Activated CD8-positive, alpha-beta T cell treated with anti-CD3 and anti-CD28 coated beads for 36 hours (primary cell): ENCODE measurements at regions not wholly inside any gene's neighbourhood (a gene's known extent, or its start where the extent isn't known, plus 50 kb on each side); places are given as distances from the start of the nearest gene placed in this dataset.
A peak's percentile ranks its signal among the peaks of the same experiment; 100 is the strongest.

ENCODE experiments used
- ATAC-seq: fragments of 200-7000 bp; cut with Tn5 transposase; one replicate; pipeline ENCODE4 v1.10.0; 2021; ENCODE audit warnings: mild to moderate bottlenecking, moderate library complexity
- CTCF ChIA-PET: fragments of 350-600 bp; sonication (Branson Sonifier 250); formaldehyde crosslinking; loops from one replicate; lab custom pipeline; 2021; ENCODE audit warnings: antibody characterized with exemption; lab: Charles Lee
- POLR2A ChIA-PET: fragments of 350-600 bp; sonication (Branson Sonifier 250); formaldehyde crosslinking; loops from one replicate; lab custom pipeline; 2021; ENCODE audit warnings: antibody characterized with exemption; lab: Charles Lee
- DNase-seq: peaks from one replicate; pipeline ENCODE4 v3.0.0-alpha.2; 2020
- H3K27ac Mint-ChIP-seq: one replicate; pipeline ENCODE4 v1.8.0; 2021; ENCODE audit warnings: mild to moderate bottlenecking, mixed read lengths
- H3K27me3 Mint-ChIP-seq: one replicate; pipeline ENCODE4 v1.8.0; 2021; ENCODE audit warnings: mixed read lengths
- H3K36me3 Mint-ChIP-seq: one replicate; pipeline ENCODE4 v1.8.0; 2021; ENCODE audit warnings: low read depth, mixed read lengths
- H3K4me1 Mint-ChIP-seq: one replicate; pipeline ENCODE4 v1.8.0; 2021; ENCODE audit warnings: low read depth, mixed read lengths
- H3K4me3 Mint-ChIP-seq: one replicate; pipeline ENCODE4 v1.8.0; 2021; ENCODE audit warnings: mild to moderate bottlenecking, moderate library complexity, mixed read lengths
- H3K9me3 Mint-ChIP-seq: one replicate; pipeline ENCODE4 v1.8.0; 2021; ENCODE audit warnings: mixed read lengths
- CTCF ChIP-seq: fragments of 200-600 bp; IDR thresholded peaks from one replicate; pipeline ENCODE4 v1.8.0; 2022; ENCODE audit warnings: antibody characterized with exemption, mild to moderate bottlenecking
- intact Hi-C: fragments of 100-400 bp; cut with micrococcal nuclease; formaldehyde crosslinking; loops from one replicate; pipeline ENCODE4 v1.10.0; 2022

GRCh38 chrX:120014354-120015130, 62.9 kb downstream of the RHOXF2B start:
- Mint-ChIP-seq H3K9me3 (no peaks in the 10 kb centered on the region), H3K4me1 (peaks cover 7% of the 10 kb centered on the region), H3K36me3 (no peaks in the 10 kb centered on the region), H3K4me3 (peak overlapping the region; percentile 58), H3K27me3 (peaks cover 29% of the 10 kb centered on the region), H3K27ac (no peak overlapping the region)
- TF ChIP-seq CTCF = no peak
- POLR2A ChIA-PET = no interaction called here
- ATAC-seq (no peak), DNase-seq (no peak)
- intact Hi-C loops = no loop called here
- CTCF ChIA-PET = interaction anchor here (1.3 kb wide), 1 partner anchor 14 kb away, joined by 3 read pairs; no protein-coding TSS in a partner anchor

GRCh38 chrX:120001787-120002186, 58.2 kb upstream of the NKAP start:
- intact Hi-C loops = no loop called here
- H3K27me3 Mint-ChIP-seq = peaks cover 49% of the 10 kb centered on the region
- POLR2A ChIA-PET = interaction anchor here (1.9 kb wide), 1 partner anchor 11 kb away, joined by 7 read pairs; no protein-coding TSS in a partner anchor

GRCh38 chrX:120000490-120001246, 57.1 kb upstream of the NKAP start:
- H3K9me3 Mint-ChIP-seq = no peaks in the 10 kb centered on the region
- DNase-seq (no peak), ATAC-seq (no peak)
- peaks cover 55% of the 10 kb centered on the region for H3K27me3 Mint-ChIP-seq
- H3K36me3 Mint-ChIP-seq = no peaks in the 10 kb centered on the region
- ChIA-PET POLR2A (interaction anchor here (0.6 to 1.9 kb wide), 2 partner anchors 10 to 122 kb away, joined by 3 to 7 read pairs; no protein-coding TSS in a partner anchor), CTCF (interaction anchor here (0.9 to 1.1 kb wide), 2 partner anchors 12 to 14 kb away, joined by 3 to 4 read pairs; no protein-coding TSS in a partner anchor)
- intact Hi-C loops = no loop called here
- TF ChIP-seq CTCF = no peak
- H3K4me3 Mint-ChIP-seq = peak overlapping the region; percentile 15
- no peak overlapping the region for H3K27ac Mint-ChIP-seq
- H3K4me1 Mint-ChIP-seq = peaks cover 11% of the 10 kb centered on the region

More at GRCh38 chrX:120001787-120002186, 58.2 kb upstream of the NKAP start:
- no peak overlapping the region for H3K27ac Mint-ChIP-seq
- ATAC-seq (no peak), DNase-seq (no peak)
- no peak overlapping the region for H3K4me3 Mint-ChIP-seq
- CTCF ChIA-PET = interaction anchor here (1.0 kb wide), 1 partner anchor 13 kb away, joined by 3 read pairs; no protein-coding TSS in a partner anchor
- no peak for TF ChIP-seq CTCF
- peaks cover 11% of the 10 kb centered on the region for H3K4me1 Mint-ChIP-seq
- no peaks in the 10 kb centered on the region for H3K36me3 Mint-ChIP-seq
- no peaks in the 10 kb centered on the region for H3K9me3 Mint-ChIP-seq

- no peak for ATAC-seq
- Mint-ChIP-seq H3K27me3 (peaks cover 59% of the 10 kb centered on the region), H3K9me3 (no peaks in the 10 kb centered on the region), H3K4me1 (peaks cover 11% of the 10 kb centered on the region), H3K4me3 (no peak overlapping the region), H3K36me3 (no peaks in the 10 kb centered on the region), H3K27ac (no peak overlapping the region)
- POLR2A ChIA-PET = no interaction called here
- no peak for DNase-seq
- no peak for TF ChIP-seq CTCF
- intact Hi-C loops = no loop called here
- CTCF ChIA-PET = interaction anchor here (1.1 kb wide), 1 partner anchor 10 kb away, joined by 4 read pairs; no protein-coding TSS in a partner anchor
Measured at GRCh38 chrX:119999087-119999634, 55.6 kb upstream of the NKAP start.
